H1 (cell line): ENCODE measurements at regions not wholly inside any gene's neighbourhood (a gene's known extent, or its start where the extent isn't known, plus 50 kb on each side); places are given as distances from the start of the nearest gene placed in this dataset.

Source experiments
- CTCF ChIA-PET: fragments of 300-600 bp; sonication (Branson Sonifier 250); formaldehyde crosslinking; loops from one replicate; lab custom pipeline; 2021; ENCODE audit not compliant: partially characterized antibody; lab: Charles Lee
- POLR2A ChIA-PET: fragments of 300-600 bp; sonication (Branson Sonifier 250); formaldehyde crosslinking; loops from one replicate; lab custom pipeline; 2021; ENCODE audit warnings: inconsistent platforms; ENCODE audit not compliant: partially characterized antibody; lab: Charles Lee
- DNase-seq, 2 experiments: peaks; one replicate each; pipeline versions ENCODE4 v3.0.0 to v3.0.0-alpha.2; 2010 to 2022; ENCODE audit warnings: low spot score in 2 of 2, low read depth in 1 of 2, mixed read lengths in 1 of 2
- FAIRE-seq: peaks from 2 replicates; lab custom pipeline; 2011; peaks lifted over from hg19 to GRCh38; lab: Jason Lieb, UNC
- H2AFZ ChIP-seq: 2 replicates; pipeline ENCODE4 v1.8.1; 2012; ENCODE audit warnings: low read length, inconsistent platforms
- H2AK5ac ChIP-seq: 2 replicates; pipeline ENCODE4 v1.6.1; 2013; ENCODE audit warnings: low read depth, low read length
- H2BK120ac ChIP-seq: replicated peaks from 2 replicates; pipeline ENCODE3; 2013; ENCODE audit warnings: low read depth, low read length, inconsistent platforms
- H2BK12ac ChIP-seq: 2 replicates; pipeline ENCODE4 v1.6.1; 2013; ENCODE audit warnings: low read depth, low read length
- H2BK15ac ChIP-seq: 2 replicates; pipeline ENCODE4 v1.6.1; 2013; ENCODE audit warnings: low read length
- H2BK20ac ChIP-seq: 2 replicates; pipeline ENCODE4 v1.6.1; 2013; ENCODE audit warnings: low read length
- H2BK5ac ChIP-seq: 2 replicates; pipeline ENCODE4 v1.6.1; 2013; ENCODE audit warnings: low read depth, low read length
- H3K14ac ChIP-seq: 2 replicates; pipeline ENCODE4 v1.6.1; 2013; ENCODE audit warnings: inconsistent platforms; ENCODE audit not compliant: insufficient read length
- H3K18ac ChIP-seq: 2 replicates; pipeline ENCODE4 v1.6.1; 2013; ENCODE audit warnings: low read length; ENCODE audit errors: extremely low read depth
- H3K23ac ChIP-seq: 2 replicates; pipeline ENCODE4 v1.6.1; 2013; ENCODE audit warnings: inconsistent platforms; ENCODE audit not compliant: insufficient read length
- H3K23me2 ChIP-seq: 2 replicates; pipeline ENCODE4 v1.6.1; 2013; ENCODE audit warnings: low read depth, low read length
- H3K27ac ChIP-seq: 2 replicates; pipeline ENCODE4 v1.6.1; 2011; ENCODE audit warnings: low read depth, low read length, inconsistent platforms
- H3K27me3 ChIP-seq, 4 experiments: replicated peaks in 1 of 4; 1 replicate in 1 of 4; 2 replicates in 3 of 4; pipeline versions ENCODE4 v1.6.1 to v1.8.1; 2011 to 2013; ENCODE audit warnings: low read length in 3 of 4, mild to moderate bottlenecking in 3 of 4, inconsistent platforms in 2 of 4, mixed read lengths in 2 of 4, moderate library complexity in 1 of 4; ENCODE audit not compliant: control insufficient read depth in 3 of 4, insufficient read depth in 3 of 4; ENCODE audit errors: extremely low read depth in 1 of 4
- H3K36me3 ChIP-seq, 4 experiments: 2 replicates each; pipeline versions ENCODE4 v1.6.1 to v1.8.1; 2011 to 2013; ENCODE audit warnings: mild to moderate bottlenecking in 4 of 4, low read length in 3 of 4, moderate library complexity in 2 of 4, control low read depth in 1 of 4, inconsistent platforms in 1 of 4; ENCODE audit not compliant: insufficient read depth in 4 of 4, control insufficient read depth in 2 of 4
- H3K4ac ChIP-seq: replicated peaks from 2 replicates; pipeline ENCODE3; 2013; ENCODE audit warnings: low read length, low read depth, mixed read lengths, inconsistent platforms; ENCODE audit not compliant: insufficient read length
- H3K4me1 ChIP-seq, 4 experiments: replicated peaks in 1 of 4; 1 replicate in 1 of 4; 2 replicates in 3 of 4; pipeline versions ENCODE4 v1.6.1 to v1.8.1; 2011 to 2013; ENCODE audit warnings: low read length in 3 of 4, inconsistent platforms in 2 of 4, mixed read lengths in 1 of 4; ENCODE audit not compliant: insufficient read depth in 4 of 4, control insufficient read depth in 3 of 4
- H3K4me2 ChIP-seq, 2 experiments: 2 replicates each; pipeline versions ENCODE4 v1.6.1 to v1.8.1; 2011 to 2013; ENCODE audit warnings: low read depth in 2 of 2, low read length in 2 of 2, control low read depth in 1 of 2, inconsistent platforms in 1 of 2, mild to moderate bottlenecking in 1 of 2; ENCODE audit not compliant: insufficient read depth in 1 of 2
- H3K4me3 ChIP-seq, 4 experiments: fragments of 200-600, 300-600 bp in 1 of 4; sonication (generic), shearing (Covaris generic), sonication (Bioruptor Twin) in 1 of 4; 2 replicates each; pipeline versions ENCODE4 v1.5.1 to v1.8.1; 2011 to 2016; ENCODE audit warnings: low read length in 4 of 4, low read depth in 3 of 4, control low read depth in 2 of 4, inconsistent platforms in 2 of 4, mild to moderate bottlenecking in 2 of 4, mixed read lengths in 1 of 4, moderate library complexity in 1 of 4; ENCODE audit not compliant: insufficient read depth in 2 of 4; ENCODE audit errors: extremely low read depth in 1 of 4
- H3K56ac ChIP-seq: replicated peaks from 2 replicates; pipeline ENCODE3; 2013; ENCODE audit warnings: low read depth, mild to moderate bottlenecking, mixed read lengths, low read length, inconsistent platforms; ENCODE audit not compliant: insufficient read length
- H3K79me1 ChIP-seq: 2 replicates; pipeline ENCODE4 v1.6.1; 2013; ENCODE audit warnings: low read depth, low read length, control low read depth
- H3K79me2 ChIP-seq, 2 experiments: 2 replicates each; pipeline versions ENCODE4 v1.6.1 to v1.8.1; 2012 to 2013; ENCODE audit warnings: low read length in 2 of 2, mild to moderate bottlenecking in 2 of 2, inconsistent platforms in 1 of 2; ENCODE audit not compliant: insufficient read depth in 2 of 2, control insufficient read depth in 1 of 2
- H3K9ac ChIP-seq, 4 experiments: replicated peaks in 1 of 4; 1 replicate in 1 of 4; 2 replicates in 3 of 4; pipeline versions ENCODE4 v1.6.1 to v1.8.1; 2011 to 2013; ENCODE audit warnings: low read depth in 3 of 4, low read length in 3 of 4, control low read depth in 2 of 4, mild to moderate bottlenecking in 2 of 4, moderate library complexity in 2 of 4, inconsistent platforms in 1 of 4; ENCODE audit errors: extremely low read depth in 1 of 4
- H3K9me3 ChIP-seq, 2 experiments: 2 replicates each; pipeline versions ENCODE4 v1.6.1 to v1.8.1; 2012 to 2013; ENCODE audit warnings: mild to moderate bottlenecking in 2 of 2, moderate library complexity in 2 of 2, control low read depth in 1 of 2, inconsistent platforms in 1 of 2, low read depth in 1 of 2, low read length in 1 of 2, mixed read lengths in 1 of 2; ENCODE audit not compliant: insufficient read depth in 2 of 2
- H4K20me1 ChIP-seq, 2 experiments: replicated peaks in 1 of 2; 2 replicates each; pipeline versions ENCODE3 to v1.8.1; 2011 to 2013; ENCODE audit warnings: inconsistent platforms in 2 of 2, low read length in 2 of 2, mild to moderate bottlenecking in 1 of 2; ENCODE audit not compliant: insufficient read depth in 2 of 2, control insufficient read depth in 1 of 2
- H4K5ac ChIP-seq: 2 replicates; pipeline ENCODE4 v1.6.1; 2013; ENCODE audit warnings: low read length, low read depth, mixed read lengths, inconsistent platforms; ENCODE audit not compliant: insufficient read length
- H4K8ac ChIP-seq: 2 replicates; pipeline ENCODE4 v1.8.0; 2013; ENCODE audit warnings: mild to moderate bottlenecking, moderate library complexity, low read length, inconsistent platforms; ENCODE audit not compliant: insufficient read depth; ENCODE audit errors: extremely low read depth
- H4K91ac ChIP-seq: replicated peaks from 2 replicates; pipeline ENCODE3; 2013; ENCODE audit warnings: low read length, mixed read lengths, inconsistent platforms; ENCODE audit not compliant: insufficient read length
- WGBS, 2 experiments: shearing (Covaris generic) in 1 of 2; methylation state at CpG; one replicate each; pipeline versions ENCODE4 v1.1.6 to v1.1.7; 2013 to 2015; ENCODE audit warnings: low lambda C conversion rate in 2 of 2, mixed read lengths in 2 of 2, inconsistent platforms in 1 of 2, low coverage in 1 of 2, missing lambda C conversion rate in 1 of 2; ENCODE audit not compliant: insufficient replicate concordance in 2 of 2, insufficient coverage in 1 of 2, insufficient read length in 1 of 2; ENCODE audit errors: extremely low coverage in 1 of 2, missing lambda C conversion rate in 1 of 2; 5-methylcytosine and 5-hydroxymethylcytosine counted together

DNA sequence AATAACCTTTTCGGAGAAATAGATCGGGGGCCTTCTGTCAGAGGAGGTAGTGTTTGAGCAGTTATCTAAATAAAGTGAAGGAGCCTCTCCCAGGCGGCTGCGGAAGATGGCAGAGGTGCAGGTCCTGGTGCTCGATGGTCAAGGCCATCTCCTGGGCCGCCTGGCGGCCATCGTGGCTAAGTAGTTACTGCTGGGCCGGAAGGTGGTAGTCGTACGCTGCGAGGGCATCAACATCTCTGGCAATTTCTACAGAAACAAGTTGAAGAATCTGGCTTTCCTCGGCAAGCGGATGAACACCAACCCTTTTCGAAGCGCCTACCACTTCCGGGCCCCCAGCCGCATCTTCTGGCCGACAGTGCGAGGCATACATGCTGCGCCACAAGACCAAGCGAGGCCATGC lies 186.1 kb downstream of the KTN1 start:
- WGBS, 2 experiments = 93% methylated on average over 22 of the region's 22 CpGs; no CpG with 5 or more reads in 1 of the 2 experiments
- DNase-seq = no peak
- H2BK15ac ChIP-seq = no peak overlapping the region

More for the DNA sequence above, 186.1 kb downstream of the KTN1 start:
- no peaks in the 10 kb centered on the region for H3K9me3 ChIP-seq
- no peak overlapping the region for H3K56ac ChIP-seq
- H3K27me3 ChIP-seq = no peaks in the 10 kb centered on the region
- H2AK5ac ChIP-seq = 0 out of 2 replicates have a peak overlapping the region, but pooled peaks have one; percentile 55
- H2BK120ac ChIP-seq = no peak overlapping the region
- H3K23me2 ChIP-seq = no peaks in the 10 kb centered on the region
- H3K36me3 ChIP-seq = no peaks in the 10 kb centered on the region; a peak in 1 of 8 replicates
- H3K27ac ChIP-seq = no peak overlapping the region
- no peak overlapping the region for H4K5ac ChIP-seq
- H4K20me1 ChIP-seq = no peaks in the 10 kb centered on the region
- no peak overlapping the region for H3K4ac ChIP-seq
- no peak overlapping the region for H2AFZ ChIP-seq
- no peak overlapping the region for H4K8ac ChIP-seq
- no peak overlapping the region for H3K14ac ChIP-seq
- no peak overlapping the region for H2BK20ac ChIP-seq
- H3K4me1 ChIP-seq = peaks cover 0 to 4% (median 4%) of the 10 kb centered on the region in 4 experiments; a peak in 3 of 7 replicates
- no peak overlapping the region for H3K18ac ChIP-seq
- FAIRE-seq = no peak
- no peak overlapping the region for H3K4me2 ChIP-seq
- no peak overlapping the region; the same call in 1 of the 2 replicates for H2BK12ac ChIP-seq
- no peak overlapping the region for H3K4me3 ChIP-seq
- no peak overlapping the region for H4K91ac ChIP-seq
- no peak overlapping the region for H3K9ac ChIP-seq
- H3K23ac ChIP-seq = no peak overlapping the region
- CTCF ChIA-PET = interaction anchor here (0.8 to 1.8 kb wide), 2 partner anchors 13 to 34 kb away, joined by 3 read pairs; no protein-coding TSS in a partner anchor
- POLR2A ChIA-PET = no interaction called here
- no peaks in the 10 kb centered on the region for H3K79me2 ChIP-seq
- no peak overlapping the region for H2BK5ac ChIP-seq
- no peaks in the 10 kb centered on the region for H3K79me1 ChIP-seq
